ENCODE measurements at regions not wholly inside any gene's neighbourhood (a gene's known extent, or its start where the extent isn't known, plus 50 kb on each side); places are given as distances from the start of the nearest gene placed in this dataset.

DNA sequence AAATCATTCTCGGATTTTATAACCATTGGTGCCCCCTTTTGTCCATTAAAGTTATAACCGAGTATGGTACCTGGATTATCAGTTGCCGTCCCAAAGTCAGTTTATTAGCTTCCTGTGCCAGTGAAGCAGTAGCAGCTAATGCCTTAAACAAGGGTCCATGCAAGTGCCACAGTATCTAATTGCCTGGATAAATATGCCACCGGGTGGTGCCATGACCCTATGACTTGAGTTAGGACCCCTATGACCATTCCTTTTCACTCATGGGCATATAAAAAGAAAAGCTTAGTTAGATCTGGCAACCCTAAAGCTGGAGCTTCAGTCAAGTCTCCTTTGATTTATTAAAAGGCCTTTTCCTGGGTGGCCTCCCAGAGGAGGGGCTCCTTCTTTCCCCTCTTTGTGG, 1314.6 kb downstream of the TMEM121 start:
- Histone ChIP-seq H3K27me3 (ENCODE audit: insufficient read depth, low read length) (no peaks in the 10 kb centered on the region), H3K4me3 (ENCODE audit: low read length) (no peak overlapping the region), H3K4me1 (ENCODE audit: insufficient read depth, low read length) (no peaks in the 10 kb centered on the region), H3K9ac (ENCODE audit: low read depth, low read length) (no peak overlapping the region), H3K9me3 (ENCODE audit: insufficient read depth, low read depth, low read length) (peaks cover 100% of the 10 kb centered on the region), H3K27ac (ENCODE audit: low read length) (no peak overlapping the region), H3K36me3 (ENCODE audit: insufficient read depth, low read depth, low read length) (no peaks in the 10 kb centered on the region)

GRCh38 chr14:106841701-106842100, 1315.3 kb downstream of the TMEM121 start:
- no peak overlapping the region for H3K9ac ChIP-seq (ENCODE audit: low read depth, low read length)
- no peaks in the 10 kb centered on the region for H3K36me3 ChIP-seq (ENCODE audit: insufficient read depth, low read depth, low read length)
- no peak overlapping the region for H3K4me3 ChIP-seq (ENCODE audit: low read length)
- no peak overlapping the region for H3K27ac ChIP-seq (ENCODE audit: low read length)
- H3K9me3 ChIP-seq (ENCODE audit: insufficient read depth, low read depth, low read length) = peaks cover 100% of the 10 kb centered on the region
- no peaks in the 10 kb centered on the region for H3K4me1 ChIP-seq (ENCODE audit: insufficient read depth, low read length)
- no peaks in the 10 kb centered on the region for H3K27me3 ChIP-seq (ENCODE audit: insufficient read depth, low read length)

DNA sequence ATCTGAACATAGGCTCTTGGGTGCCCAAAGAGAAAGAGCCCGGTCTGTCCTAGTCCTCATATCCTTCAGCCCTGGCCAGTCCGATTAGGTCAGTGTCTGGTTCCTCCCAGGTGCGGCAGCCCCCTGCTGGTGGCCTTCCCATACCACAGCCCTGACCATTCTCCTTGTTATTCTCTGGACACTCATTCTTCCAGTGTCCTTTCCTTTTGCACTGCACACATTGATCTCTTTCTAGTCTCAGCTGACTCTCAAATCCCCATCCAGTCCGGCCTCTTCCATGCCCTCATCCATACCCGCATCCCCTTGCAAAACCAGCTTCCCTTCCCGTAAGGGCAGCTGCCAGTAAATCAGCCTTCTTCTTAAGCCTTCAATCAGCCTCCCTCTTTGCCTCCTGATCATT, 1316.3 kb downstream of the TMEM121 start:
- Histone ChIP-seq H3K27me3 (ENCODE audit: insufficient read depth, low read length) (no peaks in the 10 kb centered on the region), H3K9me3 (ENCODE audit: insufficient read depth, low read depth, low read length) (peaks cover 98% of the 10 kb centered on the region), H3K4me1 (ENCODE audit: insufficient read depth, low read length) (no peaks in the 10 kb centered on the region), H3K9ac (ENCODE audit: low read depth, low read length) (no peak overlapping the region), H3K27ac (ENCODE audit: low read length) (no peak overlapping the region), H3K4me3 (ENCODE audit: low read length) (no peak overlapping the region), H3K36me3 (ENCODE audit: insufficient read depth, low read depth, low read length) (no peaks in the 10 kb centered on the region)

DNA sequence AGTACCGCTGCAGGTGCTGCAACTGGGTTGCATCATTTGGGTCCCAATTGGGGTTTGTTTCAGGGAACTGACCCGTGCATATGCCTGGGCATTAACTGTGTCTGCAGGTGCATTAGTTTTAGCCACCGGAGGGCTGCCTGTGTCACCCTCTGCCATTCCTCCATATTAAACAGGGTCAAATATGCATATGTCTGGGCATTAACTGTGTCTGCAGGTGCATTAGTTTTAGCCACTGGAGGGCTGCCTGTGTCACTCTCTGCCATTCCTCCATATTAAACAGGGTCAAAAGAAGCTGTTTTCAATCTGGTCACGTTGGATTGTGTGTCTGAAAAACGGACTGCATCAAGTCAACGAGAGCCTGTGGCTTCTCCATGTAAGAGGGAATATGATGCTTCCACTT, 1317.0 kb downstream of the TMEM121 start:
- Histone ChIP-seq H3K27me3 (ENCODE audit: insufficient read depth, low read length) (no peaks in the 10 kb centered on the region), H3K4me3 (ENCODE audit: low read length) (no peak overlapping the region), H3K4me1 (ENCODE audit: insufficient read depth, low read length) (no peaks in the 10 kb centered on the region), H3K9me3 (ENCODE audit: insufficient read depth, low read depth, low read length) (peaks cover 98% of the 10 kb centered on the region), H3K9ac (ENCODE audit: low read depth, low read length) (no peak overlapping the region), H3K27ac (ENCODE audit: low read length) (no peak overlapping the region), H3K36me3 (ENCODE audit: insufficient read depth, low read depth, low read length) (no peaks in the 10 kb centered on the region)

GRCh38 chr14:106843951-106844483, 1317.6 kb downstream of the TMEM121 start:
- H3K27ac ChIP-seq (ENCODE audit: low read length) = no peak overlapping the region
- no peak overlapping the region for H3K9ac ChIP-seq (ENCODE audit: low read depth, low read length)
- no peak overlapping the region for H3K4me3 ChIP-seq (ENCODE audit: low read length)
- H3K4me1 ChIP-seq (ENCODE audit: insufficient read depth, low read length) = no peaks in the 10 kb centered on the region
- peaks cover 98% of the 10 kb centered on the region for H3K9me3 ChIP-seq (ENCODE audit: insufficient read depth, low read depth, low read length)
- no peaks in the 10 kb centered on the region for H3K36me3 ChIP-seq (ENCODE audit: insufficient read depth, low read depth, low read length)
- no peaks in the 10 kb centered on the region for H3K27me3 ChIP-seq (ENCODE audit: insufficient read depth, low read length)

DNA sequence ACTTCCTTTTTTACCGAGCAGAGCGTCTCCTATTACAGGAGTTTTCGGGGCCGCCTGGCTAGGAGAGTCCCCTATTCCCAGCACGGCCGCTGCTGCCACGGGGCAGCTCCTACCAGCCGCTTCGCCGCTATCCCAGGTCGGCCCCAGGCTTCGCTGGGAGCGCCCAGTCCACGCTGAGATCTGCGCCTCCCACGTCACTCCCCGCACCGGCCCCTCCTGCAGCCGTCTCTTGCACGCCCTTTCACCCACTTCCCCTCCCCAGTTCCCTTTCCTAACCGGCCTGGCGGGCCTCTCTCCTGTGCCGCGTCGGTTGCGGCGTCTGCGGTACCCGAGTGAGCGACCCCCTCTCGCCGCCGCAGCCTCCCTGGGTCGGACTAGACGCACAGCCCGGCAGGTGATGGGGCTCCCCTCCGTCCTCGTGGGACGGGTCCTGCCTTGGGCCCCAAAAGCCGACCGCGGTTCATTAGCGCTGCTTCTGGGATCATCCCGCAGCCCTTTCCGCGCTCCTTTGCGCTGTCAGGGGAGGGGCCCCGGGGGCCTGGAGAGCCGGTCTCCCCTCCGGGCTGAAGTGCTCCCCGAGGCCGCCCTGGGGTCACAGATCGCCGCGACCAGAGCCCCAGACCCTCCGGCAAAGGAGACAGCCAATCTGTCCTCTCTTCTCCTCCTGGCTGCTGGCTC, 1318.4 kb downstream of the TMEM121 start:
- Histone ChIP-seq H3K9ac (ENCODE audit: low read depth, low read length) (no peak overlapping the region), H3K9me3 (ENCODE audit: insufficient read depth, low read depth, low read length) (peaks cover 98% of the 10 kb centered on the region), H3K36me3 (ENCODE audit: insufficient read depth, low read depth, low read length) (no peaks in the 10 kb centered on the region), H3K4me1 (ENCODE audit: insufficient read depth, low read length) (no peaks in the 10 kb centered on the region), H3K27me3 (ENCODE audit: insufficient read depth, low read length) (no peaks in the 10 kb centered on the region), H3K4me3 (ENCODE audit: low read length) (no peak overlapping the region), H3K27ac (ENCODE audit: low read length) (no peak overlapping the region)

DNA sequence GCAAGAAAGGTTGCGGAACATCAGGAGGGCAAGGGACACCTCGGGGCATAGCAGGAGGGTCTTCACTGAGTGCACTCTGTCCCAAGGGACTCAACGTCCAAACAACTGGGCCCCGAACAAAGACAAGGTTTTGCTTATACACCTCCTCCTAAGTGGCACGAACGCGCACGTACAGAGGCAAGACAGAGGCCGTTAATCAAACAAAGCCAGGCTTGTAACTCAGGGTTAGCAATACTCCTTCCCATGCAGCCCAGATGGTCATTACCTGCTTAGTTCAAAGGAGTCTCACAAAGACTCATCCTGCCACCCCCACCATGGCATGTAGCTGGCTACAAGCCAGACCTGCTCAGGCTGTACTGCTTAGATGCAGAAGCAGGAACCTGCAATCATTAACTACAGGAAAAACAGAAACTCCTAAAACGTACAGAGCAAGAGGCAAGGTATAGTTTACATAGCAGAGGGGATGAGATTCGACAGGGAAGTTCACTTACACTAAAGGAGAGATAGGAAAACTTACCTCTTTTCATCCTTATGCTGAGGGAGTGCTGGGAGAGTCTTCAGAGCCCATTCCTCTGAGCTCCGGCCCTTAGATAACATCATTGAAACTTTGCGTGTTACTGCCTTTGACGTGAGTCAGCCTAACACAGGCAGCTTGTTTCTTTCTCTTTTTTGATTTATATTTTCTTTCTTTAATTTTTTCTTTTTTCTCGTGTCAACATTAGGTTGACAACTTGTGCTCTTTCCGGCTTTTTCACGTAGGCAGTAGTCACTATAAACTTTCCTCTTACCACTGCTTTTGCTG, 1319.1 kb downstream of the TMEM121 start:
- Histone ChIP-seq H3K27ac (ENCODE audit: low read length) (no peak overlapping the region), H3K9ac (ENCODE audit: low read depth, low read length) (no peak overlapping the region), H3K4me1 (ENCODE audit: insufficient read depth, low read length) (no peaks in the 10 kb centered on the region), H3K36me3 (ENCODE audit: insufficient read depth, low read depth, low read length) (no peaks in the 10 kb centered on the region), H3K4me3 (ENCODE audit: low read length) (no peak overlapping the region), H3K9me3 (ENCODE audit: insufficient read depth, low read depth, low read length) (peaks cover 97% of the 10 kb centered on the region), H3K27me3 (ENCODE audit: insufficient read depth, low read length) (no peaks in the 10 kb centered on the region)

DNA sequence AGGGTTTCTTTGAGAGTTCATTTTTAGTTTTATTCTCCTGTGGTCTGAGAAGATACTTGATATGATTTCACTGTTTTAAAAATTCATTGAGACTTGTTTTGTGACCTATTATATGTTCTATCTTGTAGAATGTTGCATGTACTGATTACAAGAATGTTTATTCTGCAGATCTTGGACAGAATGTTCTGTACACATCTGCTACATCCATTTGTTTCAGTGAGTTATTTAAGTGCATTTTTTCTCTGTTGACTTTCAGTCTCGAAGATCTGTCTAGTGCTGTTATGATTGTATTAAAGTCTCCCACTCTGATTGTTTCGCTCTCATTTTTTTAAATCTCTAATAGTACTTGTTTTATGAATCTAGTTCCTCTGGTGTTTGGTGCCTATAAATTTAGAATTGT, 1319.8 kb downstream of the TMEM121 start:
- no peak overlapping the region for H3K27ac ChIP-seq (ENCODE audit: low read length)
- H3K36me3 ChIP-seq (ENCODE audit: insufficient read depth, low read depth, low read length) = no peaks in the 10 kb centered on the region
- no peak overlapping the region for H3K9ac ChIP-seq (ENCODE audit: low read depth, low read length)
- H3K9me3 ChIP-seq (ENCODE audit: insufficient read depth, low read depth, low read length) = peaks cover 97% of the 10 kb centered on the region
- H3K4me1 ChIP-seq (ENCODE audit: insufficient read depth, low read length) = no peaks in the 10 kb centered on the region
- H3K27me3 ChIP-seq (ENCODE audit: insufficient read depth, low read length) = no peaks in the 10 kb centered on the region
- no peak overlapping the region for H3K4me3 ChIP-seq (ENCODE audit: low read length)

- Histone ChIP-seq H3K4me1 (ENCODE audit: insufficient read depth, low read length) (no peaks in the 10 kb centered on the region), H3K9me3 (ENCODE audit: insufficient read depth, low read depth, low read length) (peaks cover 97% of the 10 kb centered on the region), H3K9ac (ENCODE audit: low read depth, low read length) (no peak overlapping the region), H3K4me3 (ENCODE audit: low read length) (no peak overlapping the region; the same call in 1 of the 2 replicates), H3K36me3 (ENCODE audit: insufficient read depth, low read depth, low read length) (no peaks in the 10 kb centered on the region), H3K27ac (ENCODE audit: low read length) (no peak overlapping the region), H3K27me3 (ENCODE audit: insufficient read depth, low read length) (no peaks in the 10 kb centered on the region)
Observed at GRCh38 chr14:106848330-106849121, 1322.1 kb downstream of the TMEM121 start.

- H3K27me3 ChIP-seq (ENCODE audit: insufficient read depth, low read length) = no peaks in the 10 kb centered on the region
- no peak overlapping the region for H3K9ac ChIP-seq (ENCODE audit: low read depth, low read length)
- H3K4me1 ChIP-seq (ENCODE audit: insufficient read depth, low read length) = no peaks in the 10 kb centered on the region
- peaks cover 88% of the 10 kb centered on the region for H3K9me3 ChIP-seq (ENCODE audit: insufficient read depth, low read depth, low read length)
- no peaks in the 10 kb centered on the region for H3K36me3 ChIP-seq (ENCODE audit: insufficient read depth, low read depth, low read length)
- H3K27ac ChIP-seq (ENCODE audit: low read length) = no peak overlapping the region
- no peak overlapping the region for H3K4me3 ChIP-seq (ENCODE audit: low read length)
Observed at GRCh38 chr14:106850913-106851825, 1324.8 kb downstream of the TMEM121 start.
